ENCODE measurements at regions not wholly inside any gene's neighbourhood (a gene's known extent, or its start where the extent isn't known, plus 50 kb on each side); places are given as distances from the start of the nearest gene placed in this dataset.

DNA sequence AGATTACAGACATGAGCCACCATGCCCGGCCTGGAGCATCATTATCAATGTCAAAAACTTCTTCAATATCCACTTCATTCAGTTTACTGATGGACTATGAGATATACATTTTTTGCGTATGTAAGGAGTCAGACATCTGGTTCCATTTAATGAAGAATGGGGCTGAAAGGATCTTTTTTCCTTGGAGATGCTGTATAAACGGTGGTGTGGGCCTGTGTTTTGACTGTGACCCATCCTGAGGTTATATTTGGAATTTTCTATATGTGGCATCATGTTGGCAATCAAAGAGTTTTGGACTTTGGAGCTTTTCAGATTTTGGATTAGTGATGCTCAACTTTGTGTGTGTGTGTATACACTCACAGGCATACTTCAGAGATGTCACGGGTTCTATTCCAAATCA lies 85.7 kb upstream of the FBXL17 start:
- H3K9me3 ChIP-seq (ENCODE audit: insufficient read depth, low read length), result no peaks in the 10 kb centered on the region
- no peak overlapping the region for H3K4me3 ChIP-seq (ENCODE audit: insufficient read depth, low read length, poor library complexity, severe bottlenecking)
- H2AFZ ChIP-seq (ENCODE audit: low read depth, low read length, severe bottlenecking), result no peak overlapping the region
- H3K27ac ChIP-seq (ENCODE audit: low read depth, low read length), result no peak overlapping the region
- no peaks in the 10 kb centered on the region for H3F3A ChIP-seq (ENCODE audit: insufficient read depth)
- no peaks in the 10 kb centered on the region for H3K27me3 ChIP-seq (ENCODE audit: low read length)
- no peak overlapping the region for H3K9ac ChIP-seq (ENCODE audit: low read length)
- H3K79me2 ChIP-seq (ENCODE audit: insufficient read depth, low read length), result no peaks in the 10 kb centered on the region
- H3K4me2 ChIP-seq (ENCODE audit: low read depth, low read length, poor library complexity, severe bottlenecking), result no peak overlapping the region
- H3K9me2 ChIP-seq (replicated peaks; ENCODE audit: insufficient read depth, low read length), result no peaks in the 10 kb centered on the region
- H3K36me3 ChIP-seq (ENCODE audit: low read length), result no peaks in the 10 kb centered on the region
- no peak for TF ChIP-seq EZH2phosphoT487 (conservative IDR thresholded peaks at IDR 0.05; ENCODE audit: low read length)
- TF ChIP-seq, protein P1, sequence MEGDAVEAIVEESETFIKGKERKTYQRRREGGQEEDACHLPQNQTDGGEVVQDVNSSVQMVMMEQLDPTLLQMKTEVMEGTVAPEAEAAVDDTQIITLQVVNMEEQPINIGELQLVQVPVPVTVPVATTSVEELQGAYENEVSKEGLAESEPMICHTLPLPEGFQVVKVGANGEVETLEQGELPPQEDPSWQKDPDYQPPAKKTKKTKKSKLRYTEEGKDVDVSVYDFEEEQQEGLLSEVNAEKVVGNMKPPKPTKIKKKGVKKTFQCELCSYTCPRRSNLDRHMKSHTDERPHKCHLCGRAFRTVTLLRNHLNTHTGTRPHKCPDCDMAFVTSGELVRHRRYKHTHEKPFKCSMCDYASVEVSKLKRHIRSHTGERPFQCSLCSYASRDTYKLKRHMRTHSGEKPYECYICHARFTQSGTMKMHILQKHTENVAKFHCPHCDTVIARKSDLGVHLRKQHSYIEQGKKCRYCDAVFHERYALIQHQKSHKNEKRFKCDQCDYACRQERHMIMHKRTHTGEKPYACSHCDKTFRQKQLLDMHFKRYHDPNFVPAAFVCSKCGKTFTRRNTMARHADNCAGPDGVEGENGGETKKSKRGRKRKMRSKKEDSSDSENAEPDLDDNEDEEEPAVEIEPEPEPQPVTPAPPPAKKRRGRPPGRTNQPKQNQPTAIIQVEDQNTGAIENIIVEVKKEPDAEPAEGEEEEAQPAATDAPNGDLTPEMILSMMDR (IDR thresholded peaks at IDR 0.05; ENCODE audit: insufficient read depth, low read length, poor library complexity, severe bottlenecking), result no peak
- H4K20me1 ChIP-seq (ENCODE audit: low read depth, low read length), result no peaks in the 10 kb centered on the region

DNA sequence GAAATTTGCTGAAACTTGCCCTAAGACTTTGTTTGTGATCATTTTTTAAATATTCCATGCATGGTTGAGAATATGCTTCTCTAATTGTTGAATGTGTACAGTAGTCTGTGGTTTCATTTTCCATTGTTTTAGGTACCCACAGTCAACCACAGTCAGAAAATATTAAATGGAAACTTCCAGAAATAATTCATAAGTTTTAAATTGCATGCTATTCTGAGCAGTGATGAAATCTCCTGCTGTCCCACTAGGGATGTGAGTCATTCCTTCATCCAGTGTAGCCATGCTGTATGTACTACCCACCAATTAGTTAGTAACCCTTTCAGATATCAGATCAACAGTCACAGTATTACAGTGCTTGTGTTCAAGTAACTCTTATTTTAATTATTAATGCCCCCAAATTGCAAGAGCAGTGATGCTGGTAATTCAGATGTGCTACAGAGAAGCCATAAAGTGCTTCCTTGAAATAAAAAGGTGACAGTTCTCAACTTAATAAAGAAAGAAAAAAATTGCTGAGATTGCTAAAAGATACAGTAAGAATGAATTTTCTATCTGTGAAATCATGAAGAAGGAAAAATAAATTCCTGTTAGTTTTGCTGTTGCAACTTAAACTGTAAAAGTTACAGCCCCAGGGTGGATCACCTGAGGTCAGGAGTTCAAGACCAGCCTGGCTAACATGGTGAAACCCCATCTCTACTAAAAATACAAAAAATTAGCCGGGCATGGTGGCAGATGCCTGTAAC lies 79.9 kb upstream of the FBXL17 start:
- no peak overlapping the region for H2AFZ ChIP-seq (ENCODE audit: low read depth, low read length, severe bottlenecking)
- H3K9me2 ChIP-seq (replicated peaks; ENCODE audit: insufficient read depth, low read length), result no peaks in the 10 kb centered on the region
- TF ChIP-seq, protein P1 (IDR thresholded peaks at IDR 0.05; ENCODE audit: insufficient read depth, low read length, poor library complexity, severe bottlenecking), result no peak
- no peak for TF ChIP-seq EZH2phosphoT487 (conservative IDR thresholded peaks at IDR 0.05; ENCODE audit: low read length)
- H3K4me2 ChIP-seq (ENCODE audit: low read depth, low read length, poor library complexity, severe bottlenecking), result no peak overlapping the region
- H3K79me2 ChIP-seq (ENCODE audit: insufficient read depth, low read length), result no peaks in the 10 kb centered on the region
- H3K4me3 ChIP-seq (ENCODE audit: insufficient read depth, low read length, poor library complexity, severe bottlenecking), result no peak overlapping the region
- H3K9me3 ChIP-seq (ENCODE audit: insufficient read depth, low read length), result no peaks in the 10 kb centered on the region
- H3K27me3 ChIP-seq (ENCODE audit: low read length), result no peaks in the 10 kb centered on the region
- H3K27ac ChIP-seq (ENCODE audit: low read depth, low read length), result no peak overlapping the region
- H3K9ac ChIP-seq (ENCODE audit: low read length), result no peak overlapping the region
- H3K36me3 ChIP-seq (ENCODE audit: low read length), result no peaks in the 10 kb centered on the region
- no peaks in the 10 kb centered on the region for H4K20me1 ChIP-seq (ENCODE audit: low read depth, low read length)
- H3F3A ChIP-seq (ENCODE audit: insufficient read depth), result no peaks in the 10 kb centered on the region

DNA sequence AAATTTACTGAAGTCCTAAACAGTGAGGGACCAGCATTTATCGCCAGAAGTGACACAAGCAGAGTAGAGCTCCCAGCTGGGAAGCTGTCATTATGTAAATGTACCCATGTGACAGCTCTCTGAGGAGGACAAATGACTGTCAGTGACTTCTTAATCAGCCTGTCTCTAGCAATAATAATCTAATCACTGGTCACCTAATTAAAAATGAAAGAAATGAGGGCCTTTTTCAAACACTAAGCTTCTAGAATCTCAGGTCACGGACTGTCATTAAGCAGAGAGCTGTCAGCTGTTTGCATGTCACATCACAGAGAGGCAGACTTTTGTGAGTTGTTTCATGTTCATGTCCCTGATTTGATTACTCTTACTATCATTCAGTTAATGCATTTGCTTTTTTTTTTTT lies 77.9 kb upstream of the FBXL17 start:
- no peaks in the 10 kb centered on the region for H3K27me3 ChIP-seq (ENCODE audit: low read length)
- no peaks in the 10 kb centered on the region for H3K9me3 ChIP-seq (ENCODE audit: insufficient read depth, low read length)
- H3K79me2 ChIP-seq (ENCODE audit: insufficient read depth, low read length), result no peaks in the 10 kb centered on the region
- no peak overlapping the region for H3K9ac ChIP-seq (ENCODE audit: low read length)
- no peak overlapping the region for H3K4me2 ChIP-seq (ENCODE audit: low read depth, low read length, poor library complexity, severe bottlenecking)
- TF ChIP-seq, protein P1 (IDR thresholded peaks at IDR 0.05; ENCODE audit: insufficient read depth, low read length, poor library complexity, severe bottlenecking), result no peak
- no peak for TF ChIP-seq EZH2phosphoT487 (conservative IDR thresholded peaks at IDR 0.05; ENCODE audit: low read length)
- H4K20me1 ChIP-seq (ENCODE audit: low read depth, low read length), result no peaks in the 10 kb centered on the region
- H2AFZ ChIP-seq (ENCODE audit: low read depth, low read length, severe bottlenecking), result no peak overlapping the region
- H3F3A ChIP-seq (ENCODE audit: insufficient read depth), result no peaks in the 10 kb centered on the region
- no peaks in the 10 kb centered on the region for H3K36me3 ChIP-seq (ENCODE audit: low read length)
- H3K9me2 ChIP-seq (replicated peaks; ENCODE audit: insufficient read depth, low read length), result no peaks in the 10 kb centered on the region
- no peak overlapping the region for H3K27ac ChIP-seq (ENCODE audit: low read depth, low read length)
- H3K4me3 ChIP-seq (ENCODE audit: insufficient read depth, low read length, poor library complexity, severe bottlenecking), result no peak overlapping the region

Data from SU-DHL-6 (cell line).